WTC11 (cell line): ENCODE measurements at regions not wholly inside any gene's neighbourhood (a gene's known extent, or its start where the extent isn't known, plus 50 kb on each side); places are given as distances from the start of the nearest gene placed in this dataset.

Experiments
- ATAC-seq: fragments of 200-7000 bp; cut with Tn5 transposase; 2 replicates; pipeline ENCODE4 v1.10.0; 2021; ENCODE audit warnings: mild to moderate bottlenecking, moderate library complexity
- CTCF ChIA-PET: fragments of 300-600 bp; sonication (Branson Sonifier 250); formaldehyde crosslinking; loops from one replicate; lab custom pipeline; 2021; ENCODE audit warnings: antibody characterized with exemption; lab: Charles Lee
- POLR2A ChIA-PET: fragments of 350-600 bp; sonication (Branson Sonifier 250); formaldehyde crosslinking; loops from one replicate; lab custom pipeline; 2021; ENCODE audit warnings: antibody characterized with exemption; lab: Charles Lee
- DNase-seq: peaks from one replicate; pipeline ENCODE4 v3.0.0; 2021; ENCODE audit warnings: low spot score
- H3K27ac Mint-ChIP-seq: 2 replicates; pipeline ENCODE4 v1.8.0; 2021; ENCODE audit warnings: mixed read lengths
- H3K27me3 Mint-ChIP-seq: 2 replicates; pipeline ENCODE4 v1.8.0; 2021; ENCODE audit warnings: low read depth, mild to moderate bottlenecking, moderate library complexity, mixed read lengths
- H3K36me3 Mint-ChIP-seq: 2 replicates; pipeline ENCODE4 v1.8.0; 2021; ENCODE audit warnings: mixed read lengths
- H3K4me1 Mint-ChIP-seq: 2 replicates; pipeline ENCODE4 v1.8.0; 2022; ENCODE audit warnings: mixed read lengths
- H3K4me3 Mint-ChIP-seq: 2 replicates; pipeline ENCODE4 v1.8.0; 2021; ENCODE audit warnings: mild to moderate bottlenecking, moderate library complexity, mixed read lengths
- H3K9me3 Mint-ChIP-seq: 2 replicates; pipeline ENCODE4 v1.8.0; 2021; ENCODE audit warnings: mixed read lengths
- AFF4 ChIP-seq: sonication (generic); formaldehyde crosslinking; IDR thresholded peaks from 2 replicates; pipeline ENCODE4 v1.8.1; 2023; ENCODE audit warnings: mild to moderate bottlenecking, missing genetic modification reagents, borderline replicate concordance
- AR ChIP-seq: fragments of 250-450 bp; sonication (Bioruptor Pico); IDR thresholded peaks from 2 replicates; pipeline ENCODE4 v1.9.0; 2021; ENCODE audit warnings: mild to moderate bottlenecking
- ATF2 ChIP-seq: sonication (generic); formaldehyde crosslinking; IDR thresholded peaks from 2 replicates; pipeline ENCODE4 v1.8.1; 2022; ENCODE audit warnings: low read depth, missing genetic modification reagents, borderline replicate concordance
- CBFB ChIP-seq: sonication (generic); formaldehyde crosslinking; IDR thresholded peaks from 2 replicates; pipeline ENCODE4 v1.8.1; 2022; ENCODE audit warnings: mild to moderate bottlenecking, low read depth, missing genetic modification reagents
- ERG ChIP-seq: fragments of 250-450 bp; sonication (Bioruptor Pico); IDR thresholded peaks from 2 replicates; pipeline ENCODE4 v1.8.0; 2021; ENCODE audit warnings: mild to moderate bottlenecking
- FOXP1 ChIP-seq: sonication (generic); formaldehyde crosslinking; IDR thresholded peaks from 2 replicates; pipeline ENCODE4 v1.8.0; 2022; ENCODE audit warnings: missing genetic modification reagents, mild to moderate bottlenecking, moderate library complexity, borderline replicate concordance
- FOXP4 ChIP-seq: sonication (generic); formaldehyde crosslinking; IDR thresholded peaks from 2 replicates; pipeline ENCODE4 v1.8.0; 2022; ENCODE audit warnings: mild to moderate bottlenecking, missing genetic modification reagents
- HMGA2 ChIP-seq: fragments of 250-450 bp; sonication (Bioruptor Pico); IDR thresholded peaks from 2 replicates; pipeline ENCODE4 v1.4.0; 2021; ENCODE audit warnings: mild to moderate bottlenecking, moderate library complexity
- KAT7 ChIP-seq: sonication (generic); formaldehyde crosslinking; IDR thresholded peaks from 2 replicates; pipeline ENCODE4 v1.8.1; 2023; ENCODE audit warnings: missing genetic modification reagents, mild to moderate bottlenecking, borderline replicate concordance
- MYBL2 ChIP-seq: sonication (generic); formaldehyde crosslinking; IDR thresholded peaks from 2 replicates; pipeline ENCODE4 v1.8.1; 2023; ENCODE audit warnings: mild to moderate bottlenecking, moderate library complexity, missing genetic modification reagents
- PRRX2 ChIP-seq: fragments of 250-450 bp; sonication (Bioruptor Pico); IDR thresholded peaks from 2 replicates; pipeline ENCODE4 v1.8.0; 2021; ENCODE audit warnings: mild to moderate bottlenecking
- SOX15 ChIP-seq: fragments of 250-450 bp; sonication (Bioruptor Pico); IDR thresholded peaks from 2 replicates; pipeline ENCODE4 v1.9.0; 2021; ENCODE audit warnings: mild to moderate bottlenecking
- ZNF263 ChIP-seq: sonication (generic); formaldehyde crosslinking; IDR thresholded peaks from 2 replicates; pipeline ENCODE4 v1.8.1; 2022; ENCODE audit warnings: low read depth, mild to moderate bottlenecking, moderate library complexity, missing genetic modification reagents
- ZNF317 ChIP-seq: sonication (generic); formaldehyde crosslinking; IDR thresholded peaks from 2 replicates; pipeline ENCODE4 v1.8.1; 2023; ENCODE audit warnings: low read depth, mild to moderate bottlenecking, moderate library complexity, missing genetic modification reagents, borderline replicate concordance
- ZNF532 ChIP-seq: fragments of 250-450 bp; sonication (Bioruptor Pico); IDR thresholded peaks from 2 replicates; pipeline ENCODE4 v1.9.0; 2021; ENCODE audit warnings: mild to moderate bottlenecking, borderline replicate concordance
- ZSCAN18 ChIP-seq: fragments of 250-450 bp; sonication (Bioruptor Pico); IDR thresholded peaks from 2 replicates; pipeline ENCODE4 v2.1.2; 2022; ENCODE audit warnings: mild to moderate bottlenecking, moderate library complexity
- TF ChIP-seq, protein P1 (sequence below): sonication (generic); formaldehyde crosslinking; IDR thresholded peaks from 2 replicates; pipeline ENCODE4 v1.8.1; 2022; ENCODE audit warnings: low read depth, mild to moderate bottlenecking, moderate library complexity, missing genetic modification reagents, borderline replicate concordance

DNA sequence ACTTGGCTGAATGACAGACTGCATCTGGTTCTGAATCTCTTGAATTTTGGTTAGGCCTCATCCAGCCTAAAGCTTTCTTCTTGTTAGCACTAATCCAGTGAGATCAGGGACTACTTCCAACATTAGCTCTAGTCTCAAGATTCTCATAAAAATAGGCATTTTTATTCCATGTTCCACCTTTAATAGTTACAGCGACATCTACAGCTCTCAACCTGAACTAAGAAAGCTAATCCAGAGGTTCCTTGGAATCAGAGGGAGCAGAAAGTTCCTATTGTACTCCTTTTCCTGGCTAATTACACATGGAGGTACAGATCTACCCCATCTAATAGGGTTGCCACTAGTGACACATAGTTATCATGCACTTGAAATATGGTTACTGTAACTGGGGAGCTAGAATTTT lies 391.9 kb downstream of the RMST start (continued):
- no peak for TF ChIP-seq AR (CRISPR knock-in tag)

GRCh38 chr12:97862072-97862471 lies 399.5 kb downstream of the RMST start:
- ChIA-PET CTCF (no interaction called here), POLR2A (interaction anchor here (0.6 kb wide), 1 partner anchor 510 kb away, joined by 5 read pairs; no protein-coding TSS in a partner anchor)
- no peak overlapping the region for H3K4me3 Mint-ChIP-seq
- H3K27ac Mint-ChIP-seq = no peak overlapping the region
- peaks cover 5% of the 10 kb centered on the region for H3K36me3 Mint-ChIP-seq
- no peaks in the 10 kb centered on the region for H3K27me3 Mint-ChIP-seq
- peaks cover 20% of the 10 kb centered on the region for H3K9me3 Mint-ChIP-seq
- DNase-seq = no peak
- no peak for ATAC-seq
- H3K4me1 Mint-ChIP-seq = no peaks in the 10 kb centered on the region
- TF ChIP-seq, protein P1, sequence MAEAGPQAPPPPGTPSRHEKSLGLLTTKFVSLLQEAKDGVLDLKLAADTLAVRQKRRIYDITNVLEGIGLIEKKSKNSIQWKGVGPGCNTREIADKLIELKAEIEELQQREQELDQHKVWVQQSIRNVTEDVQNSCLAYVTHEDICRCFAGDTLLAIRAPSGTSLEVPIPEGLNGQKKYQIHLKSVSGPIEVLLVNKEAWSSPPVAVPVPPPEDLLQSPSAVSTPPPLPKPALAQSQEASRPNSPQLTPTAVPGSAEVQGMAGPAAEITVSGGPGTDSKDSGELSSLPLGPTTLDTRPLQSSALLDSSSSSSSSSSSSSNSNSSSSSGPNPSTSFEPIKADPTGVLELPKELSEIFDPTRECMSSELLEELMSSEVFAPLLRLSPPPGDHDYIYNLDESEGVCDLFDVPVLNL (CRISPR knock-in tag) = no peak
- no peak for TF ChIP-seq ZSCAN18 (CRISPR knock-in tag)
- no peak for TF ChIP-seq MYBL2 (CRISPR knock-in tag)
- TF ChIP-seq ZNF532 (CRISPR knock-in tag) = no peak
- TF ChIP-seq HMGA2 (CRISPR knock-in tag) = no peak
- no peak for TF ChIP-seq ZNF317 (CRISPR knock-in tag)
- TF ChIP-seq FOXP1 = no peak
- no peak for TF ChIP-seq AFF4 (CRISPR knock-in tag)
- TF ChIP-seq CBFB = no peak
- TF ChIP-seq ERG (CRISPR knock-in tag) = no peak
- TF ChIP-seq PRRX2 (CRISPR knock-in tag) = no peak
- TF ChIP-seq ZNF263 (CRISPR knock-in tag) = no peak
- TF ChIP-seq SOX15 (CRISPR knock-in tag) = no peak
- no peak for TF ChIP-seq KAT7 (CRISPR knock-in tag)
- TF ChIP-seq ATF2 = no peak
- no peak for TF ChIP-seq FOXP4 (CRISPR knock-in tag)
